HL-60 (cell line): ENCODE measurements at regions not wholly inside any gene's neighbourhood (a gene's known extent, or its start where the extent isn't known, plus 50 kb on each side); places are given as distances from the start of the nearest gene placed in this dataset.

Experiments used
- CTCF ChIP-seq: IDR thresholded peaks from one replicate; pipeline ENCODE4 v1.5.1; 2011; ENCODE audit warnings: low read length, control low read depth, inconsistent platforms; ENCODE audit not compliant: insufficient read depth
- GABPA ChIP-seq: IDR thresholded peaks from 2 replicates; pipeline ENCODE4 v1.6.1; 2012; ENCODE audit warnings: low read depth
- POLR2AphosphoS5 ChIP-seq: IDR thresholded peaks from 2 replicates; pipeline ENCODE4 v1.6.1; 2012; ENCODE audit warnings: low read depth
- REST ChIP-seq: IDR thresholded peaks from 2 replicates; pipeline ENCODE4 v1.6.1; 2012; ENCODE audit warnings: low read depth; ENCODE audit not compliant: insufficient replicate concordance
- SPI1 ChIP-seq: IDR thresholded peaks from 2 replicates; pipeline ENCODE4 v1.6.1; 2012; ENCODE audit warnings: low read depth, mild to moderate bottlenecking, borderline replicate concordance

GRCh38 chr17:34474706-34475105 is 104.7 kb upstream of the TMEM132E start:
- TF ChIP-seq CTCF: no peak
- no peak for TF ChIP-seq SPI1
- TF ChIP-seq REST: no peak
- no peak for TF ChIP-seq GABPA
- no peak for TF ChIP-seq POLR2AphosphoS5
